ENCODE measurements at regions not wholly inside any gene's neighbourhood (a gene's known extent, or its start where the extent isn't known, plus 50 kb on each side); places are given as distances from the start of the nearest gene placed in this dataset.

DNA sequence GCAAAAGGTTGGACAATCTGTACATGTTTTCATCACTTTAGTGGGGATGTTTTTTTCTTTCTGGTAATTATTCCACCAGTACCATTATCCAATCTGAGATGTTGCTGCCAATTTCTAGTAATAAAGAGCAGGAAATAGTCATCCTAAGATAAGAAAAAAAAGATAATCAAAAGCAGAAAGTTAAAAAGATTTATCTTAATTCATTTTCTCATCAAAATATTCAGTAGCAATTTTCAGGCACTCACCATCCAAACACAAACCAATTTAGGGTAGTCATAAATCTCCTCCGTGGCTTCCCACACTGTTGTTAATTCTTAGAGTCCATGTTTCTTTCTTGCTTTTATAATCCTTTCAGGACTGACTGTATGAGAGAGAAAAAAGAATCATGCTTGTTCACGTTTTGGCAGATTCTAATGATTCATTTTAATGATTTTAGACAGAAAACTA is 263.7 kb upstream of the UGT8 start:
- Histone ChIP-seq H3K27ac (ENCODE audit: low read depth, low read length, poor library complexity, severe bottlenecking) (no peak overlapping the region), H3K9me3 (ENCODE audit: low read length) (no peaks in the 10 kb centered on the region), H3K4me2 (ENCODE audit: low read length) (no peak overlapping the region), H3K79me2 (ENCODE audit: insufficient read depth, low read depth, low read length) (no peaks in the 10 kb centered on the region), H3K4me3 (ENCODE audit: low read depth, low read length, poor library complexity, severe bottlenecking) (no peak overlapping the region), H3K9me2 (ENCODE audit: insufficient read depth, low read length) (no peaks in the 10 kb centered on the region), H2AFZ (ENCODE audit: low read length) (no peak overlapping the region), H3K4me1 (ENCODE audit: insufficient read depth, low read length, poor library complexity, severe bottlenecking) (no peaks in the 10 kb centered on the region), H3K36me3 (ENCODE audit: insufficient read depth, low read length) (no peaks in the 10 kb centered on the region), H4K20me1 (ENCODE audit: insufficient read depth, low read length) (no peaks in the 10 kb centered on the region)
- POLR2A ChIA-PET, result no interaction called here
- intact Hi-C loops (cut with micrococcal nuclease; ENCODE audit: unreplicated experiment), result no loop called here
- TF ChIP-seq, protein P1, sequence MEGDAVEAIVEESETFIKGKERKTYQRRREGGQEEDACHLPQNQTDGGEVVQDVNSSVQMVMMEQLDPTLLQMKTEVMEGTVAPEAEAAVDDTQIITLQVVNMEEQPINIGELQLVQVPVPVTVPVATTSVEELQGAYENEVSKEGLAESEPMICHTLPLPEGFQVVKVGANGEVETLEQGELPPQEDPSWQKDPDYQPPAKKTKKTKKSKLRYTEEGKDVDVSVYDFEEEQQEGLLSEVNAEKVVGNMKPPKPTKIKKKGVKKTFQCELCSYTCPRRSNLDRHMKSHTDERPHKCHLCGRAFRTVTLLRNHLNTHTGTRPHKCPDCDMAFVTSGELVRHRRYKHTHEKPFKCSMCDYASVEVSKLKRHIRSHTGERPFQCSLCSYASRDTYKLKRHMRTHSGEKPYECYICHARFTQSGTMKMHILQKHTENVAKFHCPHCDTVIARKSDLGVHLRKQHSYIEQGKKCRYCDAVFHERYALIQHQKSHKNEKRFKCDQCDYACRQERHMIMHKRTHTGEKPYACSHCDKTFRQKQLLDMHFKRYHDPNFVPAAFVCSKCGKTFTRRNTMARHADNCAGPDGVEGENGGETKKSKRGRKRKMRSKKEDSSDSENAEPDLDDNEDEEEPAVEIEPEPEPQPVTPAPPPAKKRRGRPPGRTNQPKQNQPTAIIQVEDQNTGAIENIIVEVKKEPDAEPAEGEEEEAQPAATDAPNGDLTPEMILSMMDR (conservative IDR thresholded peaks at IDR 0.05; ENCODE audit: low read length), result no peak
- TF ChIP-seq EZH2phosphoT487 (IDR thresholded peaks at IDR 0.05; ENCODE audit: borderline replicate concordance, low read depth, low read length), result no peak
- BruUV-seq (replicated peaks), result no TSS peak
- CTCF ChIA-PET (ENCODE audit: unreplicated experiment), result no interaction called here
- DNase-seq (ENCODE audit: low spot score), result no peak

GRCh38 chr4:114335339-114335738 is 263.3 kb upstream of the UGT8 start:
- intact Hi-C loops (cut with micrococcal nuclease; ENCODE audit: unreplicated experiment), result no loop called here
- Histone ChIP-seq H3K27ac (ENCODE audit: low read depth, low read length, poor library complexity, severe bottlenecking) (no peak overlapping the region), H3K9me2 (ENCODE audit: insufficient read depth, low read length) (no peaks in the 10 kb centered on the region), H3K4me3 (ENCODE audit: low read depth, low read length, poor library complexity, severe bottlenecking) (no peak overlapping the region), H3K4me2 (ENCODE audit: low read length) (no peak overlapping the region), H3K9me3 (ENCODE audit: low read length) (no peaks in the 10 kb centered on the region), H4K20me1 (ENCODE audit: insufficient read depth, low read length) (no peaks in the 10 kb centered on the region), H3K36me3 (ENCODE audit: insufficient read depth, low read length) (no peaks in the 10 kb centered on the region), H3K4me1 (ENCODE audit: insufficient read depth, low read length, poor library complexity, severe bottlenecking) (no peaks in the 10 kb centered on the region), H2AFZ (ENCODE audit: low read length) (no peak overlapping the region), H3K79me2 (ENCODE audit: insufficient read depth, low read depth, low read length) (no peaks in the 10 kb centered on the region)
- DNase-seq (ENCODE audit: low spot score), result no peak
- ChIA-PET POLR2A (no interaction called here), CTCF (ENCODE audit: unreplicated experiment) (no interaction called here)
- no peak for TF ChIP-seq EZH2phosphoT487 (IDR thresholded peaks at IDR 0.05; ENCODE audit: borderline replicate concordance, low read depth, low read length)
- TF ChIP-seq, protein P1 (conservative IDR thresholded peaks at IDR 0.05; ENCODE audit: low read length), result no peak
- no TSS peak for BruUV-seq (replicated peaks)

DNA sequence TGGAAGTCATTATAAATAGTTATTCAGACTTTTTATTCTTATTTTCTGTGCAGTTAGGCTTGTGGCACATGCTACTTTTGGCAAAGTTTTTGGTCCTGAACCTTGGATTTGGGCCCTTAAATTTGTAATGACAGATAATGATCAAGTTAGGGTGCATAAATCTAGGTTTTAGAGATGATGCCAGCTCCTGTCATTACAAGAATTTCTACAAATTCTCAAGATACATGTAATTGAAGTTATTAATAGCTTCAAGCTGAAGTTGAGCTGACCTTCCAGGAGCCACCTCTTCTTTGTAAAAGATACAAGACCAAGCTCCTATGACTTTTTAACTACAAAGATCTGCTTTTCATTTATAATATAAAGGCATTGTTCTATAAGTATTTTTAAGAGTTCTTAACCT is 255.6 kb upstream of the UGT8 start:
- Histone ChIP-seq H3K9me2 (ENCODE audit: insufficient read depth, low read length) (no peaks in the 10 kb centered on the region), H2AFZ (ENCODE audit: low read length) (no peak overlapping the region), H4K20me1 (ENCODE audit: insufficient read depth, low read length) (no peaks in the 10 kb centered on the region), H3K79me2 (ENCODE audit: insufficient read depth, low read depth, low read length) (no peaks in the 10 kb centered on the region), H3K4me2 (ENCODE audit: low read length) (no peak overlapping the region), H3K4me3 (ENCODE audit: low read depth, low read length, poor library complexity, severe bottlenecking) (no peak overlapping the region), H3K36me3 (ENCODE audit: insufficient read depth, low read length) (no peaks in the 10 kb centered on the region), H3K9me3 (ENCODE audit: low read length) (no peaks in the 10 kb centered on the region), H3K4me1 (ENCODE audit: insufficient read depth, low read length, poor library complexity, severe bottlenecking) (no peaks in the 10 kb centered on the region), H3K27ac (ENCODE audit: low read depth, low read length, poor library complexity, severe bottlenecking) (no peak overlapping the region)
- intact Hi-C loops (cut with micrococcal nuclease; ENCODE audit: unreplicated experiment), result no loop called here
- no peak for DNase-seq (ENCODE audit: low spot score)
- BruUV-seq (replicated peaks), result no TSS peak
- CTCF ChIA-PET (ENCODE audit: unreplicated experiment), result no interaction called here
- POLR2A ChIA-PET, result interaction anchor here (0.6 to 1.2 kb wide), 2 partner anchors 31 to 33 kb away, joined by 3 to 5 read pairs; no protein-coding TSS in a partner anchor
- TF ChIP-seq EZH2phosphoT487 (IDR thresholded peaks at IDR 0.05; ENCODE audit: borderline replicate concordance, low read depth, low read length), result no peak
- TF ChIP-seq, protein P1 (conservative IDR thresholded peaks at IDR 0.05; ENCODE audit: low read length), result no peak

Data from OCI-LY7 (cell line).